Colonic mucosa (tissue), 4 donors: ENCODE measurements at regions not wholly inside any gene's neighbourhood (a gene's known extent, or its start where the extent isn't known, plus 50 kb on each side); places are given as distances from the start of the nearest gene placed in this dataset.

ENCODE experiments used
- DNase-seq: peaks from one replicate; pipeline ENCODE4 v3.0.0-alpha.2; 2020
- H3K27ac ChIP-seq: fragments of 200-600 bp; one replicate; pipeline ENCODE4 v1.8.0; 2021
- H3K27me3 ChIP-seq: fragments of 200-600 bp; one replicate; pipeline ENCODE4 v1.8.0; 2021
- H3K36me3 ChIP-seq: fragments of 200-600 bp; one replicate; pipeline ENCODE4 v1.8.0; 2021
- H3K4me1 ChIP-seq: fragments of 200-600 bp; one replicate; pipeline ENCODE4 v1.8.0; 2021; ENCODE audit warnings: mild to moderate bottlenecking
- H3K4me3 ChIP-seq: fragments of 200-600 bp; one replicate; pipeline ENCODE4 v1.8.0; 2021
- H3K9ac ChIP-seq, 2 donors: one replicate each; pipeline ENCODE4 v1.7.0; 2013; ENCODE audit warnings: control low read depth in 2 of 2, low read depth in 2 of 2, low read length in 2 of 2
- H3K9me3 ChIP-seq: fragments of 200-600 bp; one replicate; pipeline ENCODE4 v1.8.0; 2021
- intact Hi-C: fragments of 100-400 bp; cut with DNase I; formaldehyde crosslinking; loops from one replicate; pipeline ENCODE4 v1.14.1; 2022
- TF ChIP-seq, protein P1 (sequence below): fragments of 200-600 bp; IDR thresholded peaks from one replicate; pipeline ENCODE4 v1.8.0; 2022; ENCODE audit warnings: antibody characterized with exemption, mild to moderate bottlenecking
- donor health status: healthy.
- donor health status: DM: no; HTN: no; CAD: no.
- donor health status: DM: no; HTN: no; CAD: no.

GRCh38 chr4:43680421-43680820 is 768.2 kb downstream of the KCTD8 start:
- no peak for DNase-seq
- Histone ChIP-seq H3K27ac (no peak overlapping the region), H3K9me3 (no peaks in the 10 kb centered on the region), H3K9ac (no peak overlapping the region), H3K4me1 (no peaks in the 10 kb centered on the region), H3K27me3 (no peaks in the 10 kb centered on the region), H3K4me3 (no peak overlapping the region), H3K36me3 (no peaks in the 10 kb centered on the region)
- intact Hi-C loops: no loop called here
- TF ChIP-seq, protein P1, sequence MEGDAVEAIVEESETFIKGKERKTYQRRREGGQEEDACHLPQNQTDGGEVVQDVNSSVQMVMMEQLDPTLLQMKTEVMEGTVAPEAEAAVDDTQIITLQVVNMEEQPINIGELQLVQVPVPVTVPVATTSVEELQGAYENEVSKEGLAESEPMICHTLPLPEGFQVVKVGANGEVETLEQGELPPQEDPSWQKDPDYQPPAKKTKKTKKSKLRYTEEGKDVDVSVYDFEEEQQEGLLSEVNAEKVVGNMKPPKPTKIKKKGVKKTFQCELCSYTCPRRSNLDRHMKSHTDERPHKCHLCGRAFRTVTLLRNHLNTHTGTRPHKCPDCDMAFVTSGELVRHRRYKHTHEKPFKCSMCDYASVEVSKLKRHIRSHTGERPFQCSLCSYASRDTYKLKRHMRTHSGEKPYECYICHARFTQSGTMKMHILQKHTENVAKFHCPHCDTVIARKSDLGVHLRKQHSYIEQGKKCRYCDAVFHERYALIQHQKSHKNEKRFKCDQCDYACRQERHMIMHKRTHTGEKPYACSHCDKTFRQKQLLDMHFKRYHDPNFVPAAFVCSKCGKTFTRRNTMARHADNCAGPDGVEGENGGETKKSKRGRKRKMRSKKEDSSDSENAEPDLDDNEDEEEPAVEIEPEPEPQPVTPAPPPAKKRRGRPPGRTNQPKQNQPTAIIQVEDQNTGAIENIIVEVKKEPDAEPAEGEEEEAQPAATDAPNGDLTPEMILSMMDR: no peak

DNA sequence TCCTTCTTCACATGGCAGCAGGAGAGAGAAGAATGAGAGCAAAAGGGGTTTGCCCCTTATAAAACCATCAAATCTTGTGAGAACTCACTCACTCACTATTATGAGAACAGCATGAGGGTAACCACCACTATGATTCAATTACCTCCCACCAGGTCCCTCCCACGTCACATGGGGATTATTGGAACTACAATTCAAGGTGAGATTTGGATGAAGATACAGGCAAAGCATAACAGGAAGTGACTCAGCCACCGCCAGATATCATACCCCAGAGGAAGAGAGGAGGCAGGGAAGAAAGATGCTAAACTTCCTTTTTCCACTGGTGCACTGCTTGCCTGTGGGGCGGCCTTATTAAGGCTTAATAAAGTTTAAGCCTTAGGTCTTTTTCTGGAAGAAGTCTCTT is 766.1 kb downstream of the KCTD8 start:
- intact Hi-C loops: no loop called here

DNA sequence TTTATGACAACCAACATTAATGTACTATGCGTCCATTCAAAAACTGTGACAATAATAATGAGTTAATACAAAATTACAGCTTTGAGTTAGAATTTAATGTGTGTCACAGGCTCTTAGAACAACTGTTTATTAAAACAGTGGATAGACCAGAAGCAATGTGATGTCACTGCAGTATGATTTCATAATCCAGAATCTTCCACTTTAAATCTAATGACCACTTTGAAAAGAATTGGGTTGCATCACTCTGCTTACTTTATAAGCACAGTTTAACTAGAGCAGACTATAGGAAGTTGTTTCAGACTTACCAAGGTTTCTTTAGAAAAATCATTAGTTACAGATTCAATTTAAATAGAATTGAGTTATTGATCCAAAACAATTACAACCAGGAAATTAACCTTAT is 758.5 kb downstream of the KCTD8 start:
- DNase-seq: no peak
- Histone ChIP-seq H3K9ac (no peak overlapping the region), H3K36me3 (no peaks in the 10 kb centered on the region), H3K9me3 (no peaks in the 10 kb centered on the region), H3K4me3 (no peak overlapping the region), H3K27ac (no peak overlapping the region), H3K4me1 (no peaks in the 10 kb centered on the region), H3K27me3 (no peaks in the 10 kb centered on the region)
- intact Hi-C loops: no loop called here
- TF ChIP-seq, protein P1: no peak

More for the DNA sequence above, 766.1 kb downstream of the KCTD8 start:
- TF ChIP-seq, protein P1: no peak
- no peaks in the 10 kb centered on the region for H3K27me3 ChIP-seq
- H3K4me3 ChIP-seq: no peak overlapping the region
- DNase-seq: no peak
- no peaks in the 10 kb centered on the region for H3K9me3 ChIP-seq
- no peaks in the 10 kb centered on the region for H3K36me3 ChIP-seq
- no peaks in the 10 kb centered on the region for H3K4me1 ChIP-seq
- H3K9ac ChIP-seq: no peak overlapping the region
- H3K27ac ChIP-seq: no peak overlapping the region

DNA sequence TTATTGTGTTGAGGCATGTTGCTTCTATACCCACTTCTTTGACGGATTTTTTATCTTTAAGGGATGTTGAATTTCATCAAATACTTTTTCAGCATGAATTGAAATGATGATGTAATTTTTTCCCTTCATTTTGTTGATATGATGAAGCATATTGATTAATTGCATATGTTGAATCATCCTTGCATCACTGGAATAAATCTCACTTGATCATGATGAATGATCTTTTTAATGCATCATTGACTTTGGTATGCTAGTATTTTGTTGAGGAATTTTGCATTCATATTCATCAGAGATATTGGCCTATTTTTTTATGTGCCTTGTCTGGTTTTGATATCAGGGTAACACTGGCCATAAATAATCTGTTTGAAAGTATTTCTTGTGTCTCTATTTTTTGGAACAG is 754.7 kb downstream of the KCTD8 start:
- no peaks in the 10 kb centered on the region for H3K4me1 ChIP-seq
- H3K27ac ChIP-seq: no peak overlapping the region
- no peaks in the 10 kb centered on the region for H3K9me3 ChIP-seq
- intact Hi-C loops: no loop called here
- no peaks in the 10 kb centered on the region for H3K27me3 ChIP-seq
- no peaks in the 10 kb centered on the region for H3K36me3 ChIP-seq
- TF ChIP-seq, protein P1: no peak
- H3K4me3 ChIP-seq: no peak overlapping the region
- no peak for DNase-seq
- H3K9ac ChIP-seq: no peak overlapping the region

DNA sequence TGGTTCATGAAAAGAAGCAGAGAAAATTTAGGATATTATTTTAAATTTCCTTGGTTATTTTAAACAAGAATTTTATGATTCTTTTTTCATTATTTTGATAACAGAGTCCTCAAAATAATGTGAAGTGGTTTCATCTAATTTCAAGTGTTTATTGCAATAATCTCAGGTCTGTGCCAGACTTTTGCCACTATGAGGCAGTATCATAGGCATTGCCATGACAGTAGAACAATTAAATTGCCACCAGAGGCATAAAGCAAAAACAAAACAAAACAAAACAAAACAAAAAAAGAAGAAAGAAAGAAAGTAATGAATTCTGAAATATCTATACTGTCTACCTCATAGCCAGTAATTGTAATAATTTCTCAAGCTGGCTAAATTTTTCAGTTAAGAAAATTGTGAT is 739.2 kb downstream of the KCTD8 start:
- TF ChIP-seq, protein P1: no peak
- Histone ChIP-seq H3K27ac (no peak overlapping the region), H3K9me3 (no peaks in the 10 kb centered on the region), H3K9ac (no peak overlapping the region), H3K36me3 (no peaks in the 10 kb centered on the region), H3K4me1 (no peaks in the 10 kb centered on the region), H3K27me3 (no peaks in the 10 kb centered on the region), H3K4me3 (no peak overlapping the region)
- intact Hi-C loops: no loop called here
- no peak for DNase-seq
